NB4 (cell line): ENCODE measurements at regions not wholly inside any gene's neighbourhood (a gene's known extent, or its start where the extent isn't known, plus 50 kb on each side); places are given as distances from the start of the nearest gene placed in this dataset.

ENCODE experiments used
- DNase-seq: peaks from one replicate; pipeline ENCODE4 v3.0.0; 2010; ENCODE audit warnings: low read depth
- H3K4me3 ChIP-seq: one replicate; pipeline ENCODE4 v1.5.1; 2011; ENCODE audit warnings: mild to moderate bottlenecking, low read depth, low read length, moderate library complexity
- MYC ChIP-seq: IDR thresholded peaks from 2 replicates; pipeline ENCODE4 v1.6.1; 2011; ENCODE audit warnings: low read depth, low read length
- POLR2A ChIP-seq: IDR thresholded peaks from 2 replicates; pipeline ENCODE4 v1.6.1; 2011; ENCODE audit warnings: mild to moderate bottlenecking; ENCODE audit not compliant: insufficient read length; ENCODE audit errors: extremely low read depth
- TF ChIP-seq, protein P1 (sequence below): IDR thresholded peaks from one replicate; pipeline ENCODE4 v1.5.1; 2012; ENCODE audit warnings: low read depth, low read length
- TF ChIP-seq, protein P2 (sequence below): IDR thresholded peaks from 2 replicates; pipeline ENCODE4 v1.6.1; 2011; ENCODE audit warnings: low read depth, low read length

DNA sequence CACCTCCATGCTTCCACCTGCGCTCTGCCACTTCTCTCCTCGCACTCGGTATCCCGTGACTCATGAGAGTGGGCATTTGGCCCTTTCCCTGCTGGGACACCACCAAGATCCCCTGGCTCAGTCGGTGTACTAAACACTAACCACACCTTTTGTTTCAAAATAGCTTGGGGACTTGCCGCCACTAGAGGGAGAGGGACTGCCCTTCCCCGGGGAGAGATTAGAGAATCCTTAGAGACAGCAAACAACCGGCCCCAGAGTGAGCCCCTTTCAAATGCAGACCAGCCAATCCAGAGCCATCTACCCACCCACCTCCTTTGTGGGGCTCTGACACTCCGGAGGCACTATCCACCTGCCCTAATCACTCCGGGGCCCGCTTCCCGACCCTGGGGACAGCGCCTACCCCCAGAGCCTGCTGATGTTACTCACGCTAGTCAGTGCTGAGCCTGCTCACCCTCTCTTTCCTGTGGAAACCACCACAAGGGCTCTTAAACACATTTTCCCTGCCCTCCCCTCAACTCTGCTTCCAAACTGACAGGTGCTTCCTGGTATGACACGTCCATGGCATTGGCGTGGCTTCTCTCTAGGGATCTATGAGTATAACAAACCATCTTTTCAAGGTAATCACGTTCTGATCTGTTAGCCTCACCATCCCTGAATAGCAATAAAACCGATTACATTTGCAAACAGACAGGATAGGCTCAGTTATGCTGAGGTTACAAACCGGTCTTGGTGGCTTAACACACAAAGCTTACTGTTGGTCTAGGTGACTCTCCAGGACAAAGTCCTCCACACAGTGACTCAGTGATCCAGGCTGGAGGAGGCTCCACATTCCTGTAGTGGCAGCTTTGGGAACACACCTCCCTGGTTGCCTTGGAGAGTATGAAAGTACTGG is 180.1 kb upstream of the MVB12B start:
- peak; percentile 42 for DNase-seq
- no peak overlapping the region for H3K4me3 ChIP-seq
- TF ChIP-seq, protein P1, sequence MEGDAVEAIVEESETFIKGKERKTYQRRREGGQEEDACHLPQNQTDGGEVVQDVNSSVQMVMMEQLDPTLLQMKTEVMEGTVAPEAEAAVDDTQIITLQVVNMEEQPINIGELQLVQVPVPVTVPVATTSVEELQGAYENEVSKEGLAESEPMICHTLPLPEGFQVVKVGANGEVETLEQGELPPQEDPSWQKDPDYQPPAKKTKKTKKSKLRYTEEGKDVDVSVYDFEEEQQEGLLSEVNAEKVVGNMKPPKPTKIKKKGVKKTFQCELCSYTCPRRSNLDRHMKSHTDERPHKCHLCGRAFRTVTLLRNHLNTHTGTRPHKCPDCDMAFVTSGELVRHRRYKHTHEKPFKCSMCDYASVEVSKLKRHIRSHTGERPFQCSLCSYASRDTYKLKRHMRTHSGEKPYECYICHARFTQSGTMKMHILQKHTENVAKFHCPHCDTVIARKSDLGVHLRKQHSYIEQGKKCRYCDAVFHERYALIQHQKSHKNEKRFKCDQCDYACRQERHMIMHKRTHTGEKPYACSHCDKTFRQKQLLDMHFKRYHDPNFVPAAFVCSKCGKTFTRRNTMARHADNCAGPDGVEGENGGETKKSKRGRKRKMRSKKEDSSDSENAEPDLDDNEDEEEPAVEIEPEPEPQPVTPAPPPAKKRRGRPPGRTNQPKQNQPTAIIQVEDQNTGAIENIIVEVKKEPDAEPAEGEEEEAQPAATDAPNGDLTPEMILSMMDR = peak; percentile 60
- TF ChIP-seq POLR2A = no peak
- no peak for TF ChIP-seq MYC
- TF ChIP-seq, protein P2, sequence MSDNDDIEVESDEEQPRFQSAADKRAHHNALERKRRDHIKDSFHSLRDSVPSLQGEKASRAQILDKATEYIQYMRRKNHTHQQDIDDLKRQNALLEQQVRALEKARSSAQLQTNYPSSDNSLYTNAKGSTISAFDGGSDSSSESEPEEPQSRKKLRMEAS = no peak

DNA sequence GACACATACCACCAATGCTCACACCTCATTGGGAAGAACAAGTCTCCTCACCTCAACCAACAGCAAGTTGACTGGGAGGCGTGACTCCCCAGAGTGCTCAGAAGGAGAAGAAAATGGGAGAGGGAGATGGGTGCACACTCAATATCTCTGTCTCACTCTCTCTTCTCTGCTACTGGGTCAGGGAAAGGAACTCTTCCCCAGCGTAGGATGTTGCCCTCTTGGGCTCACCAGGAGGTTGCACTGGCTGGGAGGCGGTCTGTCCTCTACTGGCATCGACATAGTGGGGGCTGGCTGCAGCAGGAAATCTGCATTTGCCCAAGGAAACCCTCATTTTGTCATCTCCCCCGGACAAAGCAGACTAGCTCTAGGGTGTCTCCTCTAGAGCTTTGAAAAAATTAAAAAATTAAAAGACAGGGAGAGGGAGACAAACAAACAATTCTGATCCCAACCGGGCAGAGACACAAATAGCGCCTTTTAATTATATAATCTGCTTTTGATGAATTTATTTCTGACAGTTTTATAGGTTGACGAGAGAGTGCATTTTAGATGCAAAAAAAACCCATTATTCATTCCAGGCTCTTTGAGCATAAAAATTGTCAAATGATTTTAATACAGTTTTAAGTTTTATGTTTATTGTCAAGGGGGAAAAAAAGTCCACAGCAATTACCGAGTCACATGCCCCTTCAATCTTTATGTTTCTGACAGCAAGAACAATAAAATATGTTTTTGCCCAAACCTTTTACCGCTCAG is 179.3 kb upstream of the MVB12B start:
- no peak for DNase-seq
- TF ChIP-seq MYC (no peak), POLR2A (no peak)
- TF ChIP-seq, protein P2 = no peak
- TF ChIP-seq, protein P1 = no peak
- H3K4me3 ChIP-seq = no peak overlapping the region

DNA sequence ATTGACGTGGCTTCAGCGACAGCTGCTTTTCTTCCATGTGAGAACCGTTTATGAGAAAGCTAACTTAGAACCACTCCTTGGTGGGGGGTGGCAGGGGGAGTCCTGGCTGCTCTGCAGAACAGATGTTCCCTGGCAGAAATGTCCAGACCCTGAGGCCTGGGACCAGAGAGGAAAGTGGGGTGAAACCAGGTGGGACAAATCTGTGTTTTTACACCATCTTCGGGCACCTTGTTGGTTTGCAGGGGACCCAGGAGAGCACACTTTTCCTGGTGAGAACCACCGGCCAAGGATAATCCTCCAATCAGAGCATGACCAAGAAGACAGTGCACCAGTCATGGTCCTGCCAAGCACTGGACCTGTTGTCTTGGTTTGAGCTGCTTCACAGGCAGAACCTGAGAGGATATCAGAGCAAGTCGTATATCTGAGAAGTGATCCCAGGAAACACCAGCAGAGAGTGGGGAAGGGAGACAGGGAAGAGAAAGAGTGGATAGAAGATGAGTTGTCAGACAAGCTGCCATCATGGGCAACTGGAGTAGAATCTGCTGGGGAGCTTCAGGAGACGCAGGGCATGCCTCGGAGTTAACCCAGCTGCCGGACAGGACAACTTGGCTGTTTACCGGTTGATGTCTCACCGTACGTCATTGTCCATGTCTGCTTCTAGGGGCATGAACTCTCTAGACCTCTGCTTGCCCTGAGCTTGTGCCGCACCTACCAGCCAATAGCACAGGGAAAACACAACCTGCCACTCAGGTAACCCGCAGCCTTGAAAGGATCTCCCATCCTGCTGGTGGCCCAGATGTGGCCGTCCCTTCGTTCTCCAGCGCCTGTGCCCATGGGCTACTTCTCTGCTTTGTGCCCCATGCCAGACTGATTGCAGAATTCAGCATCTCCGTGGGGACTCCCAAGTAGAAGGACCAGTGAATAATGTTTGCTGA is 178.4 kb upstream of the MVB12B start:
- TF ChIP-seq, protein P1 = no peak
- no peak for TF ChIP-seq MYC
- no peak for TF ChIP-seq POLR2A
- TF ChIP-seq, protein P2 = no peak
- no peak for DNase-seq
- no peak overlapping the region for H3K4me3 ChIP-seq

DNA sequence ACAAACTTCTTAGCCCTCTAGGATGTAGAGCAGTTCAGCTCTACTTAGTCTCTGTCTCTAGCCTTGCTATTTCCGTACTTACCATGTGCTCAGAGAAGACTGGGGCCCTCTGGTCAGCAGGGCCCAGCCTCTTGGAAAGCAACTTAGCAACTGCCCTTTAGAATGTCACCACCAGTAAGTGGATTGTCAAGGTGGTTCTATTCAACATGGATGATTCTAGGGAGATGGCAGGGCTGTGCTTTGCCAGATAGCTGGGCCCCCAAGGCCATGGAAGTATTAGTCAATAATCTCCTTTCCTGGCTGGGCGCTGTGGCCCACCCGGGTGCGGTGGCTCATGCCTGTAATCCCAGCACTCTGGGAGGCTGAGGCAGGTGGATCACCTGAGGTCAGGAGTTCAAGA is 177.6 kb upstream of the MVB12B start:
- H3K4me3 ChIP-seq = no peak overlapping the region
- no peak for DNase-seq
- TF ChIP-seq, protein P1 = no peak
- TF ChIP-seq, protein P2 = no peak
- TF ChIP-seq MYC = no peak
- TF ChIP-seq POLR2A = no peak

DNA sequence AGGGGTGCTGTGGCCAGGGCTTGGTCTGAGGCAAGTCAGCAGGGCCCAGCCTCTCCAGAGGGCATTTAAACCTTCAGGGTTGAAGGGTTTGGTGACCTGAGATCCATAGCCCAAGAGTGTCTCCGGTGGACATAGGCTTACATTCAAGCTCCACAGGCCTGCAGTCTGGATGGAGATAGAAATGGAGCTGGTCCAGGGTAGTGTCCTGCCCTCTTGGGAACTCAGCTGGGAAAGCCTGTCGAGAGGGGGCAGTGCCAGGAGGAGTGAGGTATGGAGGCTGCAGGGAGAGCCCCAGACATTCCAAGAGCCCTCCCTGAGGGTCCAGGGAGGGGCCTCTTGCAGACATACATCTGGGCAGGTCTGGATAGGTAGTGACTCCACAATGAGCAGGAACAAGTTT is 177.0 kb upstream of the MVB12B start:
- DNase-seq = no peak
- H3K4me3 ChIP-seq = no peak overlapping the region
- no peak for TF ChIP-seq POLR2A
- TF ChIP-seq, protein P1 = no peak
- TF ChIP-seq, protein P2 = no peak
